Dermis microvascular lymphatic vessel endothelial cell (primary cell): ENCODE measurements at regions not wholly inside any gene's neighbourhood (a gene's known extent, or its start where the extent isn't known, plus 50 kb on each side); places are given as distances from the start of the nearest gene placed in this dataset.
"Not testable (repeated sequence)": the region's sequence is repeated elsewhere in the genome, so short reads cannot be mapped to it uniquely, and the experiment has no call there.

ENCODE experiments used
- DNase-seq, 2 donors: peaks; one replicate each; pipeline versions ENCODE4 v3.0.0 to v3.0.0-alpha.2; 2010; ENCODE audit warnings: low read depth in 2 of 2

DNA sequence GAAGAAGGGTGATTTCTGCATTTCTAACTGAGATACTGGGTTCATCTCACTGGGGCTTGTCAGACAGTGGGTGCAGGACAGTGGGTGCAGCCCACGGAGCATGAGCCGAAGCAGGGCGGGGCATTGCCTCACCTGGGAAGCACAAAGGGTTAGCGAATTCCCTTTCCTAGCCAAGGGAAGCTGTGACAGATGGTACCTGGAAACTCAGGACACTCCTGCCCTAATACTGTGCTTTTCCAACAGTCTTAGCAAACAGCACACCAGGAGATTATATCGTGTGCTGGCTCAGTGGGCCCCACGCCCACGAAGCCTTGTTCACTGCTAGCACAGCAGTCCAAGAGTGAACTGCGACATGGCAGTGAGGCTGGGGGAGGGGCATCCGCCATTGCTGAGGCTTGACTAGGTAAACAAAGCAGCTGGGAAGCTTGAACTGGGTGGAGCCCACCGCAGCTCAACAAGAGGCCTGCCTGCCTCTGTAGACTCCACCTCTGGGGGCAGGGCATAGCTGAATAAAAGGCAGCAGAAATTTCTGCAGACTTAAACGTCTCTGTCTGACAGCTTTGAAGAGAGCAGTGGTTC is 1057.7 kb downstream of the HACE1 start:
- DNase-seq: not testable (repeated sequence)

GRCh38 chr6:103799971-103800670 is 1059.6 kb downstream of the HACE1 start:
- DNase-seq: no peak

GRCh38 chr6:103798166-103798565 is 1061.6 kb downstream of the HACE1 start:
- no peak for DNase-seq

DNA sequence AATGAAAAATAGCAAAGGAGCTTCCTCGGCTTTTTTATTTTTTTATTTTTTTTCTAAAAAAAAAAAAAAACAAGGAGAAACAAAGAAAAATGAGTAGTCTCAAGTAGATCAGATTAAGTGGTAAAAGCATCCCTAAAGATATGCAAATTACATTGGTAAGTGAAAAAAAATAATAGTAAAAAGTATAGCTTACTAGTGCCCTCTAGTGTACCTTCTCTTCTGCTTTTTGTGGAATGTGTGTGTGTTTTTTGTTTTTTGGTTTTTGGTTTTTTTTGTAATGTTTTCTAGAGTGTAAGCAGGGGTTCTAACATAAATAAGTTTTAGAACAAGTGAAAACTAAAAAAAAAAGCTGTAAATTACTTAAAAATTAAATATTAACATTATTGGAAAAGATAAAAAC is 1062.0 kb downstream of the HACE1 start:
- DNase-seq: peak; percentile 12 to 24

DNA sequence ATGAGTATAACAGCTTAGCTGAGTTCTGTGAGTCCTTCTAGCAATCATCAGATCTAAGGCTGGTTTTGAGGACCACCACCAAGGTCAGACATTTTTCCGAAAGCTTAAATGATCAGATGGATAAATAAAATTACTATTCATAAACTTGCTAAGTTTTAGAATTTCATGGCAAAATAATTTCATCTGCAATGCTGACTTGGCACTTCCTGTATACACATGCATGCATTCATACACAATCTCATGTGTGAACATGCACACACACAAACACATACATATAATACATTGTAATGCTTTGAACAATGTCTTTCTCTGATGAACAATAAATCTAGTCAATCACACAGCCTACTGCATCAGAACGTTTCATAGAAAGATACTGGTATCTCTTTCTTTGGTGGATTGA is 1068.3 kb downstream of the HACE1 start:
- DNase-seq: no peak

- DNase-seq: no peak
Observed at GRCh38 chr6:103784117-103784516, 1075.6 kb downstream of the HACE1 start.

DNA sequence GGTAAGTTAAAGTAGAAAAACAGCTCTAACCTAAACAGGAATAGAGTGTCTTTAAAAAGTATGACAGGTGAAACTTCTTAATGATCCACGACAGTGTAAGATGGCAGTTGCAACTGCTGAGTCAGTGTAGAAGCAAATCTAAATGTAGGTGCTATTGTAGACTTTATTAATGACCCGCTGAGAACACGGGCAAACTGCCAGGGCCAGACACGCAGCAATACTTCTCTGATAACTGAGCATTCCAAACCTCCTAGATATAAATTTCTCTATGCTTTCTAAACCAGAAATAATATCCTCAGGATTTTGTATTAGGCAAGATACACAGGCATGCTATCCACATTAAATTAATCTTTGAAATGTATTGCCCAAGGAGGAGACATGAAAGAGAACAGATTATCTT is 1076.4 kb downstream of the HACE1 start:
- peak in 1 of 2 donors; percentile 38 for DNase-seq

GRCh38 chr6:103769431-103769830 is 1090.3 kb downstream of the HACE1 start:
- peak; percentile 32 to 79 for DNase-seq

- no peak for DNase-seq
Observed at GRCh38 chr6:103750603-103751002, 1109.1 kb downstream of the HACE1 start.

DNA sequence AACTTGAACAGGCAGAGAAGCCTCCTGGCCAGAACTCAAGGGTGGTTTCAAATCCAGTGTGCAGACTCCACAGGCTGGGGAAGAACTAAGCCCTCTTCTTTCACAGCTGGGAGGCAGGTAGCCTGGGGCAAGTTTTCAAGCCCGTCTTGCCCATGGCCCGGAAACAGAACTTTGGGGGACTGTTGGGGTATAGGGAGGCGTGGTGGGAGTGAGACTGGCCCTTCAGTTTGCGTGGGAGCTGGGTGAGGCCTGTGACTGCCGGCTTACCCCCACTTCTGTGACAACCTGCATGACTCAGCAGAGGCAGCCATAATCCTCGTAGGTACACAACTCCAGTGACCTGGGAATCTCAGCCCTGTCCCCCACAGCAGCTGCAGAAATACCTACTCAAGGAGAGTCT is 1125.7 kb downstream of the HACE1 start:
- no peak for DNase-seq

- no peak for DNase-seq
Observed at GRCh38 chr6:103729658-103730057, 1130.1 kb downstream of the HACE1 start.

GRCh38 chr6:103723438-103724322 is 1136.0 kb downstream of the HACE1 start:
- DNase-seq: no peak

DNA sequence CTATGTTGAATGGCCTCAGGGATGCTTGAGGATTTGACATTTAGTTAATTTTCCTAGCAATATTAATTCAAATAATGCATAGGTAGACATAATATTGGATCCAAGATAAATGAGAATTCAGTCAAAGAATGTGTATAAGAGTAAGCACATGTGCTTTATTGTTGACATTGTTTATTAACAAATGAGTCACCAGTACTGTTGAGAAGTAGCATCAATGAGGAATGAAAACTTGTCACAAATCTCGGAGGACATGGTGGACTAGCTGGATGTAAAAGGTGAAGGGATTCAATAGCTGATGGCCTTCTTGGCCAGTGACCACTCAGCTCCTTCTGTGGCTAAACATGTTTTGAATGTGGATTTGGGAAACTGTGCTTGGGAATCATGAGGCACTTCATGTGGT is 1137.0 kb downstream of the HACE1 start:
- DNase-seq: no peak

DNA sequence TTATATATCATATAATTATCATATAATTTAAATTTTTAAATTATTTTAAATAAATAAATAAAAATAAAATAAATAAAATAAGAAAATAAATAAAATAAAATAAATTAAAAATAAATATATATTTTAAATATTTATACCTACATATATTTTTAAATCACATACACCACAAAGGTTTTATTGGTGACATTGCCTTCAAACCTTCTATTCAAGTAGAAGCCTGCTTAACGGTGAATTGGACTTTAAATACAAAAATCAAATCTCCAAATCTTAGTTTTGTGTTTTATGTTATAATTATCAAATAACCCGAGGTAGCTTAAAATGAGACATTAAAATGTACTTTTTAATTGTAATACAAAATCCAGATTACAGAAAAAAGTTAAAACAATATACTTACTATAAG is 1137.8 kb downstream of the HACE1 start:
- DNase-seq: no peak

GRCh38 chr6:103720393-103720792 is 1139.3 kb downstream of the HACE1 start:
- DNase-seq: no peak

GRCh38 chr6:103719545-103719944 is 1140.2 kb downstream of the HACE1 start:
- no peak for DNase-seq

DNA sequence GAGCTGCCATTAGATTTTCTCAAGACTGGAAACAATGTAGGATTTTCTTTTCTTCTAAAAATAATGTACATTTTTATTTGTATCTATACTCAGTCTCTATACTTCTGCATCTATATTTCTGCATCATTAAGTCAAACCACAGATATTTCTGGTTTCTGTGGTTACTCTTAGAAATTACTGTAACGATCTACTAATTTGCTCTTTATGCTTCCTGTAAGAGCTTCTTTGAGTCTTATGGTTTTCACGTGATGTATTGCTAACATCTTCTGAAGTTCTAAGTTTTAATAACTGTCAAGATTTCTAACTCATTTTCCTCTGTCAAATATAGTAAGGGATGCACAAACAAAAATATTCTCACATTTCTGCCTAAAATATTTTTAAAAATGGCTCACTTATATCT is 1144.5 kb downstream of the HACE1 start:
- DNase-seq: no peak

- not testable (repeated sequence) for DNase-seq
Observed at GRCh38 chr6:103709236-103709635, 1150.5 kb downstream of the HACE1 start.

DNA sequence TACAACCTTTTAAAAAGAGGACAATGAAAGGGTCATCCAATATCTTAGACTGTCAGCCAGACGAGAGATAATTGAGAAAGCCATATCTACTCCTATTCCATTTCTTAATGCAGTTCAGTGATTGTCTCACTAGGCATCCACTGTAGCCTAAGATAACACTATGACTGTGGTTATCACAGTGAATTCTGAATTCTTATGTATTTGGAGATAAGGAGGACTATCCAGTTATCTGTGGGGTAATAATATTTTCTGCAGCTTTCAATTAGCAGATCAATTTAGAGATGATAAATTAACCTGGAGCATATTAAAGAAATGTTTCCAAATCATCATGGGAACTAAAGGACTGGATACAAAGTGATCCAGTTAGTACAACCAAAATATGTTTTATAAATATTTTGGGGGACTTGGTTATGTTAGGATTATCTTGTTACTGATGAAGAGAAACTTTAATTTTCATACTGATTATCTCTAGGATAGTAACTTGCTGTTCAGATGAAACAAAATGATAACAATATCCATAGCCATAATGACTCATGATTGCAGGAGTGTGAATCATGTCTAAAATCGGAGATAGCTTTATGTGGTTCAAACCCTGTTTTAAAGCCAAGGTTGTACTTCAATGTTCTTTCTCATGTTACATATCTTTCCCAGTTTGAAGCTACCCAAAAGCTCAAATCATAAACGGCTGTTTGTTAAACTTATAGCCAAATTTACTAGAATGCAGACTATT is 1152.0 kb downstream of the HACE1 start:
- no peak for DNase-seq

- no peak for DNase-seq
Observed at GRCh38 chr6:103699769-103700168, 1160.0 kb downstream of the HACE1 start.

DNA sequence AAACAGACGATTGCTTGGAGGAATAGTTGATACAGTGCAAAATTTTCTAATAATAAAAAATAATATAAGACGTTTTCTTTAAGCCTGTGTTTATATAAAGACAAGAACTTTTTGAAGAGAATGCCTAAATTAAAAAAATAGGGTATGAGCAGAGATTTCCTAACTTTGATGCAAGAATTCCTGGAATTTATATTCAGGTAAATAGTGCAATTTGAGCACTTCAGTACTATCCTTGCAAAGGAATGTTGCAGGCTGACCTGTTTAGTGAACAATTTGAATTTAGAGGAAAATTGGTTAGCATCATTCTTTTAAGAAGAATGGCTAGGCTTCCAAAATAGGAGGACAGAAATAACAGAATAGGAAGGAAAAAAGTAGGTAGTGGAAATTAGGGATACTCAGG is 1172.3 kb downstream of the HACE1 start:
- DNase-seq: no peak

DNA sequence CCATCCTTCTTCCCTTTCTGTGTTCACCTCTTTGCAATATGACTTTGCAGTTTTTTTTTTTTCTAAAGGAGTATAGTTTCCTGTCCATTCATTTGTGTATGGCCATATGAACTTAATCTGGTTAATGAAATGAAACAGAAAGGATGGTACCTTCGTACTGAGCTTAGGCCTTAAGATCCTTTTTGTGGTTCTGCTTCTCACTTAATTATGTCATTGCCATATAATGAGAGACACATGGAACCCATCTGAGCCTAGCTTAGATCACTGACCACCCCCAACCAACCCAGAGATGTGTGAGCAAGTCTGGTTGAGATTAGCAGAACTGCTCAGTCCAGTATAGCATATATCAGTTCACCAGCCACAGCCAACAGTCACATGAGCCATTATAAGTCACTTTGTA is 1179.6 kb downstream of the HACE1 start:
- no peak for DNase-seq
